ENCODE measurements at regions not wholly inside any gene's neighbourhood (a gene's known extent, or its start where the extent isn't known, plus 50 kb on each side); places are given as distances from the start of the nearest gene placed in this dataset.

DNA sequence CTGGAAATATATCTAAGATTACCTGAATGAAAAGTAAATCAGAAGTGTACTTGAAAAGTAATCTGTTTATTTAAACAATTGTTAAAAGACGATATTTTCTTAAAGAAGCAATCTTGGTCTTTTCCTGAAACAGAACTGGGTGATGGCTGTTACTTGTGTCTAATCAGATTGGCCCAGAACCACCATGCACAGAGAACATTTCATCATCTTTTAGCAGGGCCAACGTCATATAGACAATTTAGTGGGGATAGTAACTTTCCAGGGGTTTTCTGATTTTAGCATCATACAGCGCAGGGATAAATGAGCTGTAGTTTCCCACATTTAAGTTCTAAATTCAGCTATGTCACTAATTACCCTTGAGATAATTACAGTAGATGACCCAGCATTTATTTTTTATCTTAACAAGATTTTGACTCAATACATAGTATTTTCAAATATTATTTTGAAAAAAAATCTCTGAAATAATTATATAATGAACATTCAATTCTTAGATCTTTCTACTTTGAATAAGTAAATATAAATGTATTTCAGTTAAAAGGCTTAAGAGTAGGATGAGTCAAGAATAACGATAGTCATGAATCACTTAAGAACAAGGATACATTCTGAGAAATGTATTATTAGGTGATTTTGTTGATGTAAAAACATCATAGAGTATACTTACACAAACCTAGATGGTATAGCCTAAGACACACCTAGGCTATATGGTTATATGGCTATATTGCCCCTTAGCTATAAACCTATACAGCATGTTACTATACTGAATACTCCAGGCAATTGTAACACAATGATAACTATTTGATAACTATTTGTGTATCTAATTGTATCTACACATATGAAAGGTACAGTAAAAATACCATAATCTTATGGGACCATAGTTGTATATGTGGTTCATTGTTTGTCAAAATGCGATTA is 103.8 kb upstream of the MME start:
- H3K27ac ChIP-seq: no peak overlapping the region
- H3K4me2 ChIP-seq: no peak overlapping the region
- DNase-seq (ENCODE audit: low read depth in 1 of 2, low spot score in 1 of 2) (no peak), FAIRE-seq (no peak), ATAC-seq (no peak)
- no peak overlapping the region for H3K4me3 ChIP-seq
- no peaks in the 10 kb centered on the region for H3K4me1 ChIP-seq
- TF ChIP-seq JUN (IDR thresholded peaks at IDR 0.05): no peak
- TF ChIP-seq EHF (CRISPR knock-in tag; IDR thresholded peaks at IDR 0.05): no peak
- TF ChIP-seq MAFK (IDR thresholded peaks at IDR 0.05; ENCODE audit: partially characterized antibody): no peak
- TF ChIP-seq POLR2AphosphoS2 (conservative IDR thresholded peaks at IDR 0.05; ENCODE audit: low read length): no peak
- TF ChIP-seq KDM5A (IDR thresholded peaks at IDR 0.05): no peak
- TF ChIP-seq RARB (CRISPR knock-in tag; IDR thresholded peaks at IDR 0.05): no peak
- TF ChIP-seq BHLHE40 (IDR thresholded peaks at IDR 0.05; ENCODE audit: low read depth, low read length): no peak
- TF ChIP-seq, protein P1, sequence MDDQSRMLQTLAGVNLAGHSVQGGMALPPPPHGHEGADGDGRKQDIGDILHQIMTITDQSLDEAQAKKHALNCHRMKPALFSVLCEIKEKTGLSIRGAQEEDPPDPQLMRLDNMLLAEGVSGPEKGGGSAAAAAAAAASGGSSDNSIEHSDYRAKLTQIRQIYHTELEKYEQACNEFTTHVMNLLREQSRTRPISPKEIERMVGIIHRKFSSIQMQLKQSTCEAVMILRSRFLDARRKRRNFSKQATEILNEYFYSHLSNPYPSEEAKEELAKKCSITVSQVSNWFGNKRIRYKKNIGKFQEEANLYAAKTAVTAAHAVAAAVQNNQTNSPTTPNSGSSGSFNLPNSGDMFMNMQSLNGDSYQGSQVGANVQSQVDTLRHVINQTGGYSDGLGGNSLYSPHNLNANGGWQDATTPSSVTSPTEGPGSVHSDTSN (IDR thresholded peaks at IDR 0.05): no peak
- TF ChIP-seq CHD2 (IDR thresholded peaks at IDR 0.05; ENCODE audit: low read length, partially characterized antibody): no peak
- TF ChIP-seq POLR2A (IDR thresholded peaks at IDR 0.05; ENCODE audit: low read length): no peak
- no peak for TF ChIP-seq TP53 (CRISPR knock-in tag; IDR thresholded peaks at IDR 0.05)
- no peak for TF ChIP-seq FOSB (CRISPR knock-in tag; IDR thresholded peaks at IDR 0.05)
- H3K9me3 ChIP-seq: no peaks in the 10 kb centered on the region
- CTCF ChIA-PET: no interaction called here
- POLR2A ChIA-PET: no interaction called here
- 20% methylated on average over 5 of the region's 5 CpGs for WGBS (ENCODE audit: missing lambda C conversion rate)

DNA sequence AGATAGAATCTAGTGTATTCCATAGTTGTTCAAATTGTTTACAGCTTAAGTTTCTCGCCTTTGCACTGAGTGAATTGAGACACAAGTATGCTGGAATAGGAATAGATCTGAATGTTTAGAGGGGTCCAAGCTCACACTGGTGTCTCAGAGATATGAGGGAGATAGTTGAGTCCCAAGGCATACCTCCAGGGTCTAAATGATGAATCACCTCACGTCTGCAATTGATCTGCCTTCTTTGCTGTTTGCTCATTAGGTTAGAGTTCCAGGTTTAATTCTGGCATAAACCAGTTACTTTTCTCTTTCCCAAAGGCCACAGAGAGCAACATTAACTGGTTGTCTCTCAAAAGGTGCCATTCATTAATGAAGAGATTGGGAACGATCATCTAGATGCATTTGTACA is 106.3 kb upstream of the MME start:
- no peak for ATAC-seq
- no peak for DNase-seq (ENCODE audit: low read depth in 1 of 2, low spot score in 1 of 2)
- no peaks in the 10 kb centered on the region for H3K4me1 ChIP-seq
- POLR2A ChIA-PET: no interaction called here
- no peak for TF ChIP-seq BHLHE40 (IDR thresholded peaks at IDR 0.05; ENCODE audit: low read depth, low read length)
- TF ChIP-seq FOXS1 (CRISPR knock-in tag; IDR thresholded peaks at IDR 0.05): no peak
- TF ChIP-seq EP300 (IDR thresholded peaks at IDR 0.05): no peak
- no peak for TF ChIP-seq ESRRA (IDR thresholded peaks at IDR 0.05; ENCODE audit: borderline replicate concordance, low read length)
- no peak for TF ChIP-seq PHF8 (IDR thresholded peaks at IDR 0.05; ENCODE audit: borderline replicate concordance, low read depth)
- TF ChIP-seq EHF (CRISPR knock-in tag; IDR thresholded peaks at IDR 0.05): no peak
- TF ChIP-seq MYC (IDR thresholded peaks at IDR 0.05; ENCODE audit: borderline replicate concordance, low read length): no peak
- TF ChIP-seq FOSL2 (IDR thresholded peaks at IDR 0.05): no peak
- no peak for TF ChIP-seq FOSL2 (CRISPR knock-in tag; IDR thresholded peaks at IDR 0.05)
- TF ChIP-seq, protein P2, sequence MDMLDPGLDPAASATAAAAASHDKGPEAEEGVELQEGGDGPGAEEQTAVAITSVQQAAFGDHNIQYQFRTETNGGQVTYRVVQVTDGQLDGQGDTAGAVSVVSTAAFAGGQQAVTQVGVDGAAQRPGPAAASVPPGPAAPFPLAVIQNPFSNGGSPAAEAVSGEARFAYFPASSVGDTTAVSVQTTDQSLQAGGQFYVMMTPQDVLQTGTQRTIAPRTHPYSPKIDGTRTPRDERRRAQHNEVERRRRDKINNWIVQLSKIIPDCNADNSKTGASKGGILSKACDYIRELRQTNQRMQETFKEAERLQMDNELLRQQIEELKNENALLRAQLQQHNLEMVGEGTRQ (IDR thresholded peaks at IDR 0.05): no peak
- TF ChIP-seq RAD21 (conservative IDR thresholded peaks at IDR 0.05 in 1 of 2, IDR thresholded peaks at IDR 0.05 in 1 of 2): no peak
- no peak for TF ChIP-seq NFE2L2 (conservative IDR thresholded peaks at IDR 0.05; ENCODE audit: low read length)
- no peak for TF ChIP-seq RARB (CRISPR knock-in tag; IDR thresholded peaks at IDR 0.05)
- TF ChIP-seq CBX8 (IDR thresholded peaks at IDR 0.05): no peak
- TF ChIP-seq JUNB (IDR thresholded peaks at IDR 0.05): no peak
- TF ChIP-seq CHD2 (IDR thresholded peaks at IDR 0.05; ENCODE audit: low read length, partially characterized antibody): no peak
- TF ChIP-seq CEBPB (IDR thresholded peaks at IDR 0.05): no peak
- TF ChIP-seq, protein P3, sequence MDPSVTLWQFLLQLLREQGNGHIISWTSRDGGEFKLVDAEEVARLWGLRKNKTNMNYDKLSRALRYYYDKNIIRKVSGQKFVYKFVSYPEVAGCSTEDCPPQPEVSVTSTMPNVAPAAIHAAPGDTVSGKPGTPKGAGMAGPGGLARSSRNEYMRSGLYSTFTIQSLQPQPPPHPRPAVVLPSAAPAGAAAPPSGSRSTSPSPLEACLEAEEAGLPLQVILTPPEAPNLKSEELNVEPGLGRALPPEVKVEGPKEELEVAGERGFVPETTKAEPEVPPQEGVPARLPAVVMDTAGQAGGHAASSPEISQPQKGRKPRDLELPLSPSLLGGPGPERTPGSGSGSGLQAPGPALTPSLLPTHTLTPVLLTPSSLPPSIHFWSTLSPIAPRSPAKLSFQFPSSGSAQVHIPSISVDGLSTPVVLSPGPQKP (IDR thresholded peaks at IDR 0.05; ENCODE audit: low read depth, low read length): no peak
- CTCF ChIA-PET: no interaction called here
- H3K27ac ChIP-seq: no peak overlapping the region
- no peak overlapping the region for H3K4me2 ChIP-seq
- no peak for FAIRE-seq
- no peak overlapping the region for H3K4me3 ChIP-seq
- H3K9me3 ChIP-seq: no peaks in the 10 kb centered on the region
- WGBS (ENCODE audit: missing lambda C conversion rate): 8% methylated on average over 3 of the region's 3 CpGs

All from A549 (cell line).